ENCODE measurements at regions not wholly inside any gene's neighbourhood (a gene's known extent, or its start where the extent isn't known, plus 50 kb on each side); places are given as distances from the start of the nearest gene placed in this dataset.

- no peak for TF ChIP-seq EZH2 (IDR thresholded peaks at IDR 0.05)
- TF ChIP-seq POLR2AphosphoS5 (IDR thresholded peaks at IDR 0.05; ENCODE audit: borderline replicate concordance, low read depth, low read length), result no peak
These were observed 80.1 kb upstream of the POMGNT2 start for GRCh38 chr3:43185983-43186314.
